Prostate gland (tissue), 2 donors: ENCODE measurements at regions not wholly inside any gene's neighbourhood (a gene's known extent, or its start where the extent isn't known, plus 50 kb on each side); places are given as distances from the start of the nearest gene placed in this dataset.

Experiments
- POLR2A ChIP-seq: fragments of 450-650 bp; IDR thresholded peaks from one replicate; pipeline ENCODE4 v1.6.1; 2016; ENCODE audit warnings: antibody characterized with exemption, mild to moderate bottlenecking
- TF ChIP-seq, protein P1 (sequence below), 4 experiments: fragments of 200-600 bp in 2 of 4; fragments of 450-650 bp in 2 of 4; sonication (generic) in 2 of 4; IDR thresholded peaks; 1 replicate in 3 of 4; 2 replicates in 1 of 4; pipeline ENCODE4 v1.5.1; 2016 to 2019; ENCODE audit warnings: antibody characterized with exemption in 4 of 4, mild to moderate bottlenecking in 2 of 4, moderate library complexity in 2 of 4

DNA sequence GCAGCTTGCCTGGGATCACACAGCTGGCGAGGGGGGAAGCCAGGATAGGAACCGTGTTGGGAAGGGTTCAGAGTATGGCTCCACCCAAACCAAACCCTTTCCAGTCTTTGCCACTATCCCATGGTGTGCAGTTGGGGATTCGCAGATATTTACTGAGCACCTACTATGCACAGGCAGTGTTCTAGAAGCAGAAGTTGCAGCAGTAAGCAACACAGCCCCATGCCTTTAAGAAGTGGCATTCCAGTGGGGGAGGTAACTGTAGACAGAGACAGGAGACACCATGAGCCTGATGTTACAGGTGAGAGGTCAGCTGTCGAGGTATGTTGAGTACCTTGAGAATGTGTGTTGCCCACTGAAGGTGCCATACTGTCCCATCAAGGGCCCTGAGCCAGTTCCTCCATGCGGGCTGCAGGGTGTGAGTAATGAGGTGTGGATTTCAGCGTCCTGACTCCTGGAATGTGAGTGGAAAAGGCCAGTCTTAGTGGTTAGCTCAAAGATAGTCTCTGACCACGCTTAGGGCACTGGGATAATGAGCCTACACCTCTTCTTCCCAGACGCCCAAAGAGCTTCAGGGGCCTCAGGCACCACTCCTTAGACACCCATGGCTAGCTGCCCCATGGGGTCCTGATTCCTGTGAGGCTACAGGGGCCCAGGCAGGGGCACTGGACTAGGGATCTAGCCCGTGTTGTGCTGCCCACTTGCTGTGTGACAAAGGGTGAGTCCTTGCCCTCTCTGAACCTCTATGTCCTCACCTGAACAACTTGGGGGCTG lies 71.8 kb upstream of the TP53I11 start:
- TF ChIP-seq, protein P1, sequence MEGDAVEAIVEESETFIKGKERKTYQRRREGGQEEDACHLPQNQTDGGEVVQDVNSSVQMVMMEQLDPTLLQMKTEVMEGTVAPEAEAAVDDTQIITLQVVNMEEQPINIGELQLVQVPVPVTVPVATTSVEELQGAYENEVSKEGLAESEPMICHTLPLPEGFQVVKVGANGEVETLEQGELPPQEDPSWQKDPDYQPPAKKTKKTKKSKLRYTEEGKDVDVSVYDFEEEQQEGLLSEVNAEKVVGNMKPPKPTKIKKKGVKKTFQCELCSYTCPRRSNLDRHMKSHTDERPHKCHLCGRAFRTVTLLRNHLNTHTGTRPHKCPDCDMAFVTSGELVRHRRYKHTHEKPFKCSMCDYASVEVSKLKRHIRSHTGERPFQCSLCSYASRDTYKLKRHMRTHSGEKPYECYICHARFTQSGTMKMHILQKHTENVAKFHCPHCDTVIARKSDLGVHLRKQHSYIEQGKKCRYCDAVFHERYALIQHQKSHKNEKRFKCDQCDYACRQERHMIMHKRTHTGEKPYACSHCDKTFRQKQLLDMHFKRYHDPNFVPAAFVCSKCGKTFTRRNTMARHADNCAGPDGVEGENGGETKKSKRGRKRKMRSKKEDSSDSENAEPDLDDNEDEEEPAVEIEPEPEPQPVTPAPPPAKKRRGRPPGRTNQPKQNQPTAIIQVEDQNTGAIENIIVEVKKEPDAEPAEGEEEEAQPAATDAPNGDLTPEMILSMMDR (IDR thresholded peaks at IDR 0.05): no peak
- TF ChIP-seq POLR2A: no peak
